SU-DHL-6 (cell line): ENCODE measurements at regions not wholly inside any gene's neighbourhood (a gene's known extent, or its start where the extent isn't known, plus 50 kb on each side); places are given as distances from the start of the nearest gene placed in this dataset.

Experiments used
- H2AFZ ChIP-seq: fragments of 200-600 bp; sonication (generic); 2 replicates; pipeline ENCODE4 v1.6.1; 2014; ENCODE audit warnings: low read depth, mild to moderate bottlenecking, moderate library complexity, mixed read lengths, antibody characterized with exemption, low read length; ENCODE audit not compliant: severe bottlenecking
- H3F3A ChIP-seq: fragments of 200-600 bp; shearing (Covaris generic); 2 replicates; pipeline ENCODE4 v1.6.0; 2016; ENCODE audit warnings: antibody characterized with exemption, mild to moderate bottlenecking; ENCODE audit not compliant: insufficient read depth
- H3K27ac ChIP-seq: fragments of 200-600 bp; sonication (generic); 2 replicates; pipeline ENCODE4 v1.5.1; 2016; ENCODE audit warnings: low read depth, mild to moderate bottlenecking, low read length, moderate library complexity, mixed read lengths
- H3K27me3 ChIP-seq: fragments of 200-600 bp; sonication (generic), shearing (Covaris generic); 2 replicates; pipeline ENCODE4 v1.6.0; 2014; ENCODE audit warnings: mild to moderate bottlenecking, low read length
- H3K36me3 ChIP-seq: fragments of 200-600 bp; sonication (generic); 2 replicates; pipeline ENCODE4 v1.6.1; 2014; ENCODE audit warnings: mild to moderate bottlenecking, low read length, mixed read lengths
- H3K4me2 ChIP-seq: fragments of 300-600, 200-600 bp; shearing (Covaris generic), sonication (generic); 2 replicates; pipeline ENCODE4 v1.6.0; 2014; ENCODE audit warnings: low read length, low read depth, mild to moderate bottlenecking; ENCODE audit not compliant: poor library complexity, severe bottlenecking
- H3K4me3 ChIP-seq: fragments of 200-600 bp; sonication (generic); 2 replicates; pipeline ENCODE4 v1.5.1; 2014; ENCODE audit warnings: antibody characterized with exemption, low read length, mild to moderate bottlenecking, mixed read lengths; ENCODE audit not compliant: insufficient read depth, poor library complexity, severe bottlenecking
- H3K79me2 ChIP-seq: fragments of 200-600 bp; sonication (generic); 2 replicates; pipeline ENCODE4 v1.6.1; 2014; ENCODE audit warnings: mild to moderate bottlenecking, low read length, moderate library complexity; ENCODE audit not compliant: insufficient read depth
- H3K9ac ChIP-seq: fragments of 200-600 bp; sonication (generic); 2 replicates; pipeline ENCODE4 v1.7.0; 2014; ENCODE audit warnings: mild to moderate bottlenecking, low read length
- H3K9me2 ChIP-seq: fragments of 200-600 bp; sonication (generic); replicated peaks from 2 replicates; pipeline ENCODE4 v1.6.1; 2014; ENCODE audit warnings: low read length; ENCODE audit not compliant: insufficient read depth
- H3K9me3 ChIP-seq: fragments of 200-600 bp; sonication (generic); 2 replicates; pipeline ENCODE4 v1.6.1; 2014; ENCODE audit warnings: low read length, mixed read lengths; ENCODE audit not compliant: insufficient read depth
- H4K20me1 ChIP-seq: fragments of 200-600 bp; sonication (generic); 2 replicates; pipeline ENCODE4 v1.6.1; 2014; ENCODE audit warnings: low read depth, mild to moderate bottlenecking, antibody characterized with exemption, low read length, moderate library complexity, mixed read lengths
- EZH2phosphoT487 ChIP-seq: fragments of 200-600 bp; sonication (generic), shearing (Covaris generic); conservative IDR thresholded peaks from 2 replicates; pipeline ENCODE4 v1.6.1; 2018; ENCODE audit warnings: mild to moderate bottlenecking, antibody characterized with exemption, low read length, moderate library complexity, mixed read lengths
- TF ChIP-seq, protein P1 (sequence below): fragments of 200-600 bp; sonication (generic); IDR thresholded peaks from one replicate; pipeline ENCODE4 v1.5.1; 2017; ENCODE audit warnings: antibody characterized with exemption, mild to moderate bottlenecking, low read length, moderate library complexity; ENCODE audit not compliant: insufficient read depth, poor library complexity, severe bottlenecking

DNA sequence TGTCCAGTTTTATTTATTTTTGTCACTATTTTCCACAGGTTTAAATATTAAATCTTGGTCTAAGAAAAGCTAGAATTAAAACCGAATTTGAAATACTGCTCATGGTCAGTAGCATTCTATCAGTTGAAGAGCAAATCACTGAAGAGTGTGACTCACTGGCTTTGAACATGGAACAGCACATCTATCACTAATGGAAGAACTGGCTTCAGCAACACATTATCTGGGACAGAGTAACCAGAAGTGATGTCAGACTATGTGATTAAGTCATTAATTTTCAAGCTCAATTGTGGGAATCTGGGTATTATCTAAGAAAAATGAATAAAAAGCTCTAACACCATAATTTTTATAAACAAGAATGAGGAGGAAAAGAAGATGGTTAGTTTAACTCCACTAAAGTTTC lies 527.5 kb downstream of the TMTC2 start:
- no peak for TF ChIP-seq EZH2phosphoT487
- TF ChIP-seq, protein P1, sequence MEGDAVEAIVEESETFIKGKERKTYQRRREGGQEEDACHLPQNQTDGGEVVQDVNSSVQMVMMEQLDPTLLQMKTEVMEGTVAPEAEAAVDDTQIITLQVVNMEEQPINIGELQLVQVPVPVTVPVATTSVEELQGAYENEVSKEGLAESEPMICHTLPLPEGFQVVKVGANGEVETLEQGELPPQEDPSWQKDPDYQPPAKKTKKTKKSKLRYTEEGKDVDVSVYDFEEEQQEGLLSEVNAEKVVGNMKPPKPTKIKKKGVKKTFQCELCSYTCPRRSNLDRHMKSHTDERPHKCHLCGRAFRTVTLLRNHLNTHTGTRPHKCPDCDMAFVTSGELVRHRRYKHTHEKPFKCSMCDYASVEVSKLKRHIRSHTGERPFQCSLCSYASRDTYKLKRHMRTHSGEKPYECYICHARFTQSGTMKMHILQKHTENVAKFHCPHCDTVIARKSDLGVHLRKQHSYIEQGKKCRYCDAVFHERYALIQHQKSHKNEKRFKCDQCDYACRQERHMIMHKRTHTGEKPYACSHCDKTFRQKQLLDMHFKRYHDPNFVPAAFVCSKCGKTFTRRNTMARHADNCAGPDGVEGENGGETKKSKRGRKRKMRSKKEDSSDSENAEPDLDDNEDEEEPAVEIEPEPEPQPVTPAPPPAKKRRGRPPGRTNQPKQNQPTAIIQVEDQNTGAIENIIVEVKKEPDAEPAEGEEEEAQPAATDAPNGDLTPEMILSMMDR = no peak
- Histone ChIP-seq H3K27me3 (no peaks in the 10 kb centered on the region), H3K9ac (no peak overlapping the region), H3K36me3 (no peaks in the 10 kb centered on the region), H4K20me1 (no peaks in the 10 kb centered on the region), H3K9me3 (no peaks in the 10 kb centered on the region), H3F3A (no peaks in the 10 kb centered on the region), H3K9me2 (no peaks in the 10 kb centered on the region), H2AFZ (no peak overlapping the region), H3K4me3 (no peak overlapping the region), H3K4me2 (no peak overlapping the region), H3K27ac (no peak overlapping the region), H3K79me2 (no peaks in the 10 kb centered on the region)

- H3K4me3 ChIP-seq = no peak overlapping the region
- no peak for TF ChIP-seq EZH2phosphoT487
- TF ChIP-seq, protein P1 = no peak
- H3K36me3 ChIP-seq = no peaks in the 10 kb centered on the region
- H3K79me2 ChIP-seq = no peaks in the 10 kb centered on the region
- H3K9me3 ChIP-seq = no peaks in the 10 kb centered on the region
- no peak overlapping the region for H2AFZ ChIP-seq
- H3F3A ChIP-seq = no peaks in the 10 kb centered on the region
- H3K4me2 ChIP-seq = no peak overlapping the region
- H3K9me2 ChIP-seq = no peaks in the 10 kb centered on the region
- no peak overlapping the region for H3K9ac ChIP-seq
- no peaks in the 10 kb centered on the region for H4K20me1 ChIP-seq
- no peaks in the 10 kb centered on the region for H3K27me3 ChIP-seq
- H3K27ac ChIP-seq = no peak overlapping the region
Observed at GRCh38 chr12:83210933-83211332, 524.2 kb downstream of the TMTC2 start.

GRCh38 chr12:83199069-83199468 lies 512.4 kb downstream of the TMTC2 start:
- no peak overlapping the region for H2AFZ ChIP-seq
- no peaks in the 10 kb centered on the region for H4K20me1 ChIP-seq
- H3K9me2 ChIP-seq = no peaks in the 10 kb centered on the region
- no peak overlapping the region for H3K9ac ChIP-seq
- no peaks in the 10 kb centered on the region for H3K27me3 ChIP-seq
- no peaks in the 10 kb centered on the region for H3K79me2 ChIP-seq
- no peaks in the 10 kb centered on the region for H3K9me3 ChIP-seq
- no peak overlapping the region for H3K27ac ChIP-seq
- H3K4me2 ChIP-seq = no peak overlapping the region
- no peaks in the 10 kb centered on the region for H3F3A ChIP-seq
- no peak for TF ChIP-seq EZH2phosphoT487
- TF ChIP-seq, protein P1 = no peak
- no peak overlapping the region for H3K4me3 ChIP-seq
- no peaks in the 10 kb centered on the region for H3K36me3 ChIP-seq
